ENCODE measurements at regions not wholly inside any gene's neighbourhood (a gene's known extent, or its start where the extent isn't known, plus 50 kb on each side); places are given as distances from the start of the nearest gene placed in this dataset.
"Not testable (repeated sequence)": the region's sequence is repeated elsewhere in the genome, so short reads cannot be mapped to it uniquely, and the experiment has no call there.

DNA sequence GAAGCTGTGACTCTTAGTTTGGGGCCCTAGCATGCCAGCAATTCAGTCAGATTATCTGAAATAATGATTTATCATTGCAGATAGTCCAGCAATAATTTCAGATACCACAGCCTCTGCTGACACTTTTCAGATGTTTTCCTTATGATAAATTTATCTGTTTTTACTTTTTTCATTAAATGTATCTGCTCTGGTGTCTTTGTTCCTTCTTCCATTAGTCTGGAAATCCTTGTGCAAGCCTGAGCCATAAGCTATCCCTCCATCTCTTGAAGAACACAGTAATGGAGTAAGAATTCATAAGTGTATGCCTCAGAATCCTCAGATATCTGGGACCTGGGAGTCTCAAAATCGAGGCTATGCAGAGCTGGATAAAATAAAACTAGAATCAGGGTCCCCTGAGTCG lies 146.4 kb upstream of the KRR1 start:
- WGBS, result 92% methylated on average over 2 of the region's 2 CpGs
- H3K4me3 ChIP-seq (ENCODE audit: low read depth in 1 of 3, low read length in 3 of 3), result no peak overlapping the region
- TF ChIP-seq FOXA2 (IDR thresholded peaks at IDR 0.05) (no peak), GABPA (IDR thresholded peaks at IDR 0.05 in 1 of 2, conservative IDR thresholded peaks at IDR 0.05 in 1 of 2) (no peak), TAF1 (conservative IDR thresholded peaks at IDR 0.05) (no peak), HNF4A (conservative IDR thresholded peaks at IDR 0.05) (no peak), JUND (IDR thresholded peaks at IDR 0.05) (no peak), RXRA (IDR thresholded peaks at IDR 0.05) (no peak), RAD21 (IDR thresholded peaks at IDR 0.05) (no peak), HNF4G (IDR thresholded peaks at IDR 0.05) (no peak)
- TF ChIP-seq, protein P1, sequence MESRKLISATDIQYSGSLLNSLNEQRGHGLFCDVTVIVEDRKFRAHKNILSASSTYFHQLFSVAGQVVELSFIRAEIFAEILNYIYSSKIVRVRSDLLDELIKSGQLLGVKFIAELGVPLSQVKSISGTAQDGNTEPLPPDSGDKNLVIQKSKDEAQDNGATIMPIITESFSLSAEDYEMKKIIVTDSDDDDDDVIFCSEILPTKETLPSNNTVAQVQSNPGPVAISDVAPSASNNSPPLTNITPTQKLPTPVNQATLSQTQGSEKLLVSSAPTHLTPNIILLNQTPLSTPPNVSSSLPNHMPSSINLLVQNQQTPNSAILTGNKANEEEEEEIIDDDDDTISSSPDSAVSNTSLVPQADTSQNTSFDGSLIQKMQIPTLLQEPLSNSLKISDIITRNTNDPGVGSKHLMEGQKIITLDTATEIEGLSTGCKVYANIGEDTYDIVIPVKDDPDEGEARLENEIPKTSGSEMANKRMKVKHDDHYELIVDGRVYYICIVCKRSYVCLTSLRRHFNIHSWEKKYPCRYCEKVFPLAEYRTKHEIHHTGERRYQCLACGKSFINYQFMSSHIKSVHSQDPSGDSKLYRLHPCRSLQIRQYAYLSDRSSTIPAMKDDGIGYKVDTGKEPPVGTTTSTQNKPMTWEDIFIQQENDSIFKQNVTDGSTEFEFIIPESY (IDR thresholded peaks at IDR 0.05), result no peak
- TF ChIP-seq, protein P2, sequence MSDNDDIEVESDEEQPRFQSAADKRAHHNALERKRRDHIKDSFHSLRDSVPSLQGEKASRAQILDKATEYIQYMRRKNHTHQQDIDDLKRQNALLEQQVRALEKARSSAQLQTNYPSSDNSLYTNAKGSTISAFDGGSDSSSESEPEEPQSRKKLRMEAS (IDR thresholded peaks at IDR 0.05), result no peak
- TF ChIP-seq, protein P3, sequence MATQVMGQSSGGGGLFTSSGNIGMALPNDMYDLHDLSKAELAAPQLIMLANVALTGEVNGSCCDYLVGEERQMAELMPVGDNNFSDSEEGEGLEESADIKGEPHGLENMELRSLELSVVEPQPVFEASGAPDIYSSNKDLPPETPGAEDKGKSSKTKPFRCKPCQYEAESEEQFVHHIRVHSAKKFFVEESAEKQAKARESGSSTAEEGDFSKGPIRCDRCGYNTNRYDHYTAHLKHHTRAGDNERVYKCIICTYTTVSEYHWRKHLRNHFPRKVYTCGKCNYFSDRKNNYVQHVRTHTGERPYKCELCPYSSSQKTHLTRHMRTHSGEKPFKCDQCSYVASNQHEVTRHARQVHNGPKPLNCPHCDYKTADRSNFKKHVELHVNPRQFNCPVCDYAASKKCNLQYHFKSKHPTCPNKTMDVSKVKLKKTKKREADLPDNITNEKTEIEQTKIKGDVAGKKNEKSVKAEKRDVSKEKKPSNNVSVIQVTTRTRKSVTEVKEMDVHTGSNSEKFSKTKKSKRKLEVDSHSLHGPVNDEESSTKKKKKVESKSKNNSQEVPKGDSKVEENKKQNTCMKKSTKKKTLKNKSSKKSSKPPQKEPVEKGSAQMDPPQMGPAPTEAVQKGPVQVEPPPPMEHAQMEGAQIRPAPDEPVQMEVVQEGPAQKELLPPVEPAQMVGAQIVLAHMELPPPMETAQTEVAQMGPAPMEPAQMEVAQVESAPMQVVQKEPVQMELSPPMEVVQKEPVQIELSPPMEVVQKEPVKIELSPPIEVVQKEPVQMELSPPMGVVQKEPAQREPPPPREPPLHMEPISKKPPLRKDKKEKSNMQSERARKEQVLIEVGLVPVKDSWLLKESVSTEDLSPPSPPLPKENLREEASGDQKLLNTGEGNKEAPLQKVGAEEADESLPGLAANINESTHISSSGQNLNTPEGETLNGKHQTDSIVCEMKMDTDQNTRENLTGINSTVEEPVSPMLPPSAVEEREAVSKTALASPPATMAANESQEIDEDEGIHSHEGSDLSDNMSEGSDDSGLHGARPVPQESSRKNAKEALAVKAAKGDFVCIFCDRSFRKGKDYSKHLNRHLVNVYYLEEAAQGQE (IDR thresholded peaks at IDR 0.05), result no peak

DNA sequence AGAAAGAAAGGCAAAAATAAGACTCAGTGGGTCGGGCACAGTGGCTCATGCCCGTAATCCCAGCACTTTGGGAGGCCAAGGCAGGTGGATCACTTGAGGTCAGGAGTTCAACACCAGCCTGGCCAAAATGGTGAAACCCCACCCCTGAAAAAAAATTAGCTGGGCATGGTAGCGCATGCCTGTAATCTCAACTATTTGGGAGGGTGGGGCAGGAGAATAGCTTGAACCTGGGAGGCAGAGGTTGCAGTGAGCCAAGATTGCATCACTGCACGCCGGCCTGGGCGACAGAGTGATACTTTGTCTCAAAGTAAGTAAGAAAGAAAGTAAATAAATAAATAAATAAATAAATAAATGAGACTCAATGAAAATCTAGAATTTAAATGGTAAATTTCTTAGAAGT lies 145.9 kb upstream of the KRR1 start:
- not testable (repeated sequence) for H3K27me3 ChIP-seq (ENCODE audit: control insufficient read depth in 4 of 4, insufficient read depth in 4 of 4, low read length in 3 of 4); H3K36me3 ChIP-seq (ENCODE audit: control insufficient read depth in 4 of 4, insufficient read depth in 3 of 4, low read depth in 1 of 4, low read length in 3 of 4); DNase-seq (ENCODE audit: low spot score); H3K4me1 ChIP-seq (ENCODE audit: control insufficient read depth in 4 of 4, insufficient read depth in 4 of 4, low read length in 3 of 4); H3K9ac ChIP-seq (ENCODE audit: low read depth in 1 of 2, low read length in 2 of 2); H3K9me3 ChIP-seq (ENCODE audit: control insufficient read depth in 4 of 4, low read length in 3 of 4); H3K27ac ChIP-seq (ENCODE audit: low read depth in 1 of 2, low read length in 2 of 2); H3K4me3 ChIP-seq (ENCODE audit: low read depth in 1 of 3, low read length in 3 of 3)
- WGBS, result 65% methylated on average over 6 of the region's 6 CpGs
- TF ChIP-seq RAD21 (IDR thresholded peaks at IDR 0.05) (peak in 1 of 2 donors; percentile 5), HNF4A (conservative IDR thresholded peaks at IDR 0.05) (peak; percentile 8 to 45)
- TF ChIP-seq, protein P4, sequence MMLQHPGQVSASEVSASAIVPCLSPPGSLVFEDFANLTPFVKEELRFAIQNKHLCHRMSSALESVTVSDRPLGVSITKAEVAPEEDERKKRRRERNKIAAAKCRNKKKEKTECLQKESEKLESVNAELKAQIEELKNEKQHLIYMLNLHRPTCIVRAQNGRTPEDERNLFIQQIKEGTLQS (IDR thresholded peaks at IDR 0.05), result peak; percentile 55

More for the DNA sequence above, 146.4 kb upstream of the KRR1 start:
- Histone ChIP-seq H3K9me3 (ENCODE audit: control insufficient read depth in 4 of 4, low read length in 3 of 4) (no peaks in the 10 kb centered on the region), H3K4me1 (ENCODE audit: control insufficient read depth in 4 of 4, insufficient read depth in 4 of 4, low read length in 3 of 4) (no peaks in the 10 kb centered on the region), H3K36me3 (ENCODE audit: control insufficient read depth in 4 of 4, insufficient read depth in 3 of 4, low read depth in 1 of 4, low read length in 3 of 4) (no peaks in the 10 kb centered on the region), H3K9ac (ENCODE audit: low read depth in 1 of 2, low read length in 2 of 2) (no peak overlapping the region), H3K27ac (ENCODE audit: low read depth in 1 of 2, low read length in 2 of 2) (no peak overlapping the region), H3K27me3 (ENCODE audit: control insufficient read depth in 4 of 4, insufficient read depth in 4 of 4, low read length in 3 of 4) (no peaks in the 10 kb centered on the region)
- no peak for DNase-seq (ENCODE audit: low spot score)

DNA sequence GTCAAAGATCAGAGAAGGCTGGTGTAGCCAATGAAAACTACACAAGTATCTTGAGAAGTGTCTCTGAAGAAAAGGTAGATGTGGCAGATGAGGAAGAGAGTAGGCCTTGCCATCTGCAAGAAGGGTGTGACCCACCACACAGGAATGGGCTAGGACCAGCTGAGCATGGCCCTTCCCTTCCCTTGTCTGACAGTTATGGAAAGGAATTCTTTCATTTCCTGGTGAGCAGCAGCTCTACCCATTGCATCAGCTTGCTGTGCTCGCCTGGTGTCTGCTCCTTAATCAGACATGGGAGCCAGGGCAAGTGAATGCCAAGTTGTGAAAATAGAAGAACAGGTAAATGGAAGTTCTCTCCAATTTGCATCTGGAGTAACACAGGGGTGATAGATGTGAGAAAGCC lies 145.2 kb upstream of the KRR1 start:
- Histone ChIP-seq H3K9me3 (ENCODE audit: control insufficient read depth in 4 of 4, low read length in 3 of 4) (no peaks in the 10 kb centered on the region), H3K36me3 (ENCODE audit: control insufficient read depth in 4 of 4, insufficient read depth in 3 of 4, low read depth in 1 of 4, low read length in 3 of 4) (no peaks in the 10 kb centered on the region), H3K27ac (ENCODE audit: low read depth in 1 of 2, low read length in 2 of 2) (no peak overlapping the region), H3K27me3 (ENCODE audit: control insufficient read depth in 4 of 4, insufficient read depth in 4 of 4, low read length in 3 of 4) (no peaks in the 10 kb centered on the region), H3K4me3 (ENCODE audit: low read depth in 1 of 3, low read length in 3 of 3) (no peak overlapping the region), H3K9ac (ENCODE audit: low read depth in 1 of 2, low read length in 2 of 2) (no peak overlapping the region), H3K4me1 (ENCODE audit: control insufficient read depth in 4 of 4, insufficient read depth in 4 of 4, low read length in 3 of 4) (peaks cover 0 to under 1% (median under 1%) of the 10 kb centered on the region in 4 donors)
- TF ChIP-seq, protein P1 (IDR thresholded peaks at IDR 0.05), result no peak
- TF ChIP-seq EGR1 (IDR thresholded peaks at IDR 0.05; ENCODE audit: low read depth in 2 of 2) (no peak), SP1 (IDR thresholded peaks at IDR 0.05) (no peak), HNF4G (IDR thresholded peaks at IDR 0.05) (no peak), FOXA1 (IDR thresholded peaks at IDR 0.05) (no peak), FOXA2 (IDR thresholded peaks at IDR 0.05) (no peak), RAD21 (IDR thresholded peaks at IDR 0.05) (no peak), GABPA (IDR thresholded peaks at IDR 0.05 in 1 of 2, conservative IDR thresholded peaks at IDR 0.05 in 1 of 2) (no peak)
- TF ChIP-seq, protein P2 (IDR thresholded peaks at IDR 0.05), result no peak
- TF ChIP-seq, protein P4 (IDR thresholded peaks at IDR 0.05), result no peak
- TF ChIP-seq, protein P5, sequence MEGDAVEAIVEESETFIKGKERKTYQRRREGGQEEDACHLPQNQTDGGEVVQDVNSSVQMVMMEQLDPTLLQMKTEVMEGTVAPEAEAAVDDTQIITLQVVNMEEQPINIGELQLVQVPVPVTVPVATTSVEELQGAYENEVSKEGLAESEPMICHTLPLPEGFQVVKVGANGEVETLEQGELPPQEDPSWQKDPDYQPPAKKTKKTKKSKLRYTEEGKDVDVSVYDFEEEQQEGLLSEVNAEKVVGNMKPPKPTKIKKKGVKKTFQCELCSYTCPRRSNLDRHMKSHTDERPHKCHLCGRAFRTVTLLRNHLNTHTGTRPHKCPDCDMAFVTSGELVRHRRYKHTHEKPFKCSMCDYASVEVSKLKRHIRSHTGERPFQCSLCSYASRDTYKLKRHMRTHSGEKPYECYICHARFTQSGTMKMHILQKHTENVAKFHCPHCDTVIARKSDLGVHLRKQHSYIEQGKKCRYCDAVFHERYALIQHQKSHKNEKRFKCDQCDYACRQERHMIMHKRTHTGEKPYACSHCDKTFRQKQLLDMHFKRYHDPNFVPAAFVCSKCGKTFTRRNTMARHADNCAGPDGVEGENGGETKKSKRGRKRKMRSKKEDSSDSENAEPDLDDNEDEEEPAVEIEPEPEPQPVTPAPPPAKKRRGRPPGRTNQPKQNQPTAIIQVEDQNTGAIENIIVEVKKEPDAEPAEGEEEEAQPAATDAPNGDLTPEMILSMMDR (IDR thresholded peaks at IDR 0.05; ENCODE audit: low read depth, low read length, missing input control), result no peak
- no peak for DNase-seq (ENCODE audit: low spot score)
- WGBS, result 40% methylated on average over 1 of the region's 1 CpG

Measured in liver (tissue), 8 donors.